ENCODE measurements at regions not wholly inside any gene's neighbourhood (a gene's known extent, or its start where the extent isn't known, plus 50 kb on each side); places are given as distances from the start of the nearest gene placed in this dataset.

- DNase-seq, result no peak
Measured at GRCh38 chr5:87948486-87948885, 320.2 kb downstream of the TMEM161B start.

GRCh38 chr5:87946271-87946670 is 322.4 kb downstream of the TMEM161B start:
- no peak for DNase-seq

- DNase-seq, result no peak
Measured at GRCh38 chr5:87945286-87945650, 323.4 kb downstream of the TMEM161B start.

- DNase-seq, result no peak
Measured at GRCh38 chr5:87944553-87945285, 323.9 kb downstream of the TMEM161B start.

GRCh38 chr5:87940775-87941174 is 327.9 kb downstream of the TMEM161B start:
- no peak for DNase-seq

GRCh38 chr5:87936667-87937066 is 332.0 kb downstream of the TMEM161B start:
- no peak for DNase-seq

- no peak for DNase-seq
Measured at GRCh38 chr5:87924436-87924835, 344.2 kb downstream of the TMEM161B start.

- no peak for DNase-seq
Measured at GRCh38 chr5:87916320-87916719, 352.3 kb downstream of the TMEM161B start.

- no peak for DNase-seq
Measured at GRCh38 chr5:87912419-87912818, 356.2 kb downstream of the TMEM161B start.

GRCh38 chr5:87909382-87909781 is 359.3 kb downstream of the TMEM161B start:
- DNase-seq, result no peak

GRCh38 chr5:87906962-87907361 is 361.7 kb downstream of the TMEM161B start:
- DNase-seq, result no peak

GRCh38 chr5:87900419-87900818 is 368.2 kb downstream of the TMEM161B start:
- no peak for DNase-seq

- DNase-seq, result no peak
Measured at GRCh38 chr5:87899721-87900131, 368.9 kb downstream of the TMEM161B start.

GRCh38 chr5:87899208-87899661 is 369.4 kb downstream of the TMEM161B start:
- no peak for DNase-seq

GRCh38 chr5:87898574-87898973 is 370.1 kb downstream of the TMEM161B start:
- DNase-seq, result no peak

- DNase-seq, result no peak
Measured at GRCh38 chr5:87888139-87888538, 380.5 kb downstream of the TMEM161B start.

GRCh38 chr5:87887247-87887646 is 381.4 kb downstream of the TMEM161B start:
- DNase-seq, result no peak

- no peak for DNase-seq
Measured at GRCh38 chr5:87886164-87886563, 382.5 kb downstream of the TMEM161B start.

- no peak for DNase-seq
Measured at GRCh38 chr5:87885758-87886157, 382.9 kb downstream of the TMEM161B start.

GRCh38 chr5:87877495-87877894 is 391.1 kb downstream of the TMEM161B start:
- DNase-seq, result no peak

GRCh38 chr5:87877023-87877422 is 391.6 kb downstream of the TMEM161B start:
- no peak for DNase-seq

GRCh38 chr5:87876616-87877015 is 392.0 kb downstream of the TMEM161B start:
- no peak for DNase-seq

GRCh38 chr5:87872986-87873385 is 395.7 kb downstream of the TMEM161B start:
- no peak for DNase-seq

- DNase-seq, result no peak
Measured at GRCh38 chr5:87868792-87869191, 399.9 kb downstream of the TMEM161B start.

- no peak for DNase-seq
Measured at GRCh38 chr5:87867281-87867680, 401.4 kb downstream of the TMEM161B start.
